Mesendoderm (in vitro differentiated cells): ENCODE measurements at regions not wholly inside any gene's neighbourhood (a gene's known extent, or its start where the extent isn't known, plus 50 kb on each side); places are given as distances from the start of the nearest gene placed in this dataset.
A peak's percentile ranks its signal among the peaks of the same experiment; 100 is the strongest.

Experiments
- DNase-seq: peaks from one replicate; pipeline ENCODE4 v3.0.0; 2013
- H2AK5ac ChIP-seq: 2 replicates; pipeline ENCODE4 v1.6.1; 2013; ENCODE audit warnings: low read length, inconsistent platforms
- H2BK120ac ChIP-seq: 2 replicates; pipeline ENCODE4 v1.6.1; 2013; ENCODE audit warnings: low read depth, mild to moderate bottlenecking, low read length, moderate library complexity, mixed read lengths
- H2BK15ac ChIP-seq: replicated peaks from 2 replicates; pipeline ENCODE4 v1.6.1; 2013; ENCODE audit warnings: low read depth, mild to moderate bottlenecking, moderate library complexity
- H2BK5ac ChIP-seq: 2 replicates; pipeline ENCODE4 v1.6.1; 2013; ENCODE audit warnings: low read length, inconsistent platforms
- H3K18ac ChIP-seq: 2 replicates; pipeline ENCODE4 v1.6.1; 2013; ENCODE audit warnings: mild to moderate bottlenecking, low read length, mixed read lengths
- H3K23ac ChIP-seq: one replicate; pipeline ENCODE4 v1.6.1; 2013; ENCODE audit warnings: low read length
- H3K27ac ChIP-seq: 2 replicates; pipeline ENCODE4 v1.5.1; 2013; ENCODE audit warnings: low read depth, mild to moderate bottlenecking, inconsistent platforms, low read length, moderate library complexity
- H3K27me3 ChIP-seq: 2 replicates; pipeline ENCODE4 v1.6.1; 2013; ENCODE audit warnings: low read length, control low read depth, mild to moderate bottlenecking, inconsistent platforms; ENCODE audit not compliant: insufficient read depth, poor library complexity
- H3K36me3 ChIP-seq: 2 replicates; pipeline ENCODE4 v1.6.1; 2013; ENCODE audit warnings: low read length, inconsistent platforms; ENCODE audit not compliant: control insufficient read depth, insufficient read depth
- H3K4ac ChIP-seq: one replicate; pipeline ENCODE4 v1.6.1; 2013; ENCODE audit warnings: low read depth, mild to moderate bottlenecking, low read length, moderate library complexity
- H3K4me1 ChIP-seq: 2 replicates; pipeline ENCODE4 v1.6.1; 2013; ENCODE audit warnings: low read depth, low read length, inconsistent platforms; ENCODE audit not compliant: control insufficient read depth
- H3K4me2 ChIP-seq: 2 replicates; pipeline ENCODE4 v1.6.1; 2013; ENCODE audit warnings: low read length
- H3K4me3 ChIP-seq: 2 replicates; pipeline ENCODE4 v1.5.1; 2013; ENCODE audit warnings: mild to moderate bottlenecking, low read length
- H3K56ac ChIP-seq: one replicate; pipeline ENCODE4 v1.6.1; 2013; ENCODE audit warnings: low read length
- H3K79me1 ChIP-seq: 2 replicates; pipeline ENCODE4 v1.6.1; 2013; ENCODE audit warnings: low read length, inconsistent platforms
- H3K79me2 ChIP-seq: 2 replicates; pipeline ENCODE4 v1.6.1; 2013; ENCODE audit warnings: mild to moderate bottlenecking, low read length; ENCODE audit not compliant: control insufficient read depth, insufficient read depth
- H3K9ac ChIP-seq: 2 replicates; pipeline ENCODE4 v1.6.1; 2013; ENCODE audit warnings: low read length, inconsistent platforms
- H4K5ac ChIP-seq: one replicate; pipeline ENCODE4 v1.6.1; 2013; ENCODE audit warnings: low read length
- H4K8ac ChIP-seq: one replicate; pipeline ENCODE4 v1.6.1; 2013; ENCODE audit warnings: low read depth, mild to moderate bottlenecking, control low read depth, low read length, moderate library complexity
- WGBS: extraction: QIAGEN DNeasy Blood & Tissue Kit; methylation state at CpG from one replicate; pipeline ENCODE4 v1.1.7; 2013; ENCODE audit warnings: low lambda C conversion rate, missing lambda C conversion rate; ENCODE audit not compliant: insufficient coverage; ENCODE audit errors: extremely low coverage; 5-methylcytosine and 5-hydroxymethylcytosine counted together

DNA sequence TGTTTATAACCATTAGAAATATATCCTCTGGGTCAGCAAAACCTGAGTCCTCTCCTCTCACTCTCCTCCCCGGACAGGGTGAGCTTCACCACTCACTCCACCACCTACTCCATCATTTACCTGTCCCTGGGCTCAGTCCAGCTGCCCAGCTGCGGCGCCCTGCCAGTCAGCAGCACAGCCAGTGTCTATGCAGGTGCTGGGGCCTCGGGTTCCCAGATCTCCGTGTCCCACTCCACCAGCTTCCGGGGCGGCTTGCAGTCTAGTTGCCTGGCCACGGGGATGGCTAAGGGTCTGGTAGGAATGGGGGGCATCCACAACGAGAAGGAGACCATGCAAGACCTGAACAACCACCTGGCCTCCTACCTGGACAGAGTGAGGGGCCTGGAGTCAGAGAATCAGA is 662.2 kb upstream of the ACTRT1 start:
- Histone ChIP-seq H3K9ac (no peak overlapping the region), H4K5ac (no peak overlapping the region), H3K4me3 (no peak overlapping the region), H3K79me2 (no peaks in the 10 kb centered on the region), H2BK5ac (no peak overlapping the region), H3K36me3 (no peaks in the 10 kb centered on the region), H3K23ac (no peak overlapping the region), H2BK120ac (no peak overlapping the region), H3K27ac (no peak overlapping the region), H2AK5ac (no peak overlapping the region), H3K56ac (no peak overlapping the region), H3K27me3 (no peaks in the 10 kb centered on the region), H4K8ac (no peak overlapping the region), H2BK15ac (no peak overlapping the region), H3K79me1 (no peaks in the 10 kb centered on the region), H3K4me1 (no peaks in the 10 kb centered on the region), H3K4ac (no peak overlapping the region), H3K4me2 (no peak overlapping the region), H3K18ac (no peak overlapping the region)
- no peak for DNase-seq
- WGBS = no CpG with 5 or more reads among the region's 9 CpGs

DNA sequence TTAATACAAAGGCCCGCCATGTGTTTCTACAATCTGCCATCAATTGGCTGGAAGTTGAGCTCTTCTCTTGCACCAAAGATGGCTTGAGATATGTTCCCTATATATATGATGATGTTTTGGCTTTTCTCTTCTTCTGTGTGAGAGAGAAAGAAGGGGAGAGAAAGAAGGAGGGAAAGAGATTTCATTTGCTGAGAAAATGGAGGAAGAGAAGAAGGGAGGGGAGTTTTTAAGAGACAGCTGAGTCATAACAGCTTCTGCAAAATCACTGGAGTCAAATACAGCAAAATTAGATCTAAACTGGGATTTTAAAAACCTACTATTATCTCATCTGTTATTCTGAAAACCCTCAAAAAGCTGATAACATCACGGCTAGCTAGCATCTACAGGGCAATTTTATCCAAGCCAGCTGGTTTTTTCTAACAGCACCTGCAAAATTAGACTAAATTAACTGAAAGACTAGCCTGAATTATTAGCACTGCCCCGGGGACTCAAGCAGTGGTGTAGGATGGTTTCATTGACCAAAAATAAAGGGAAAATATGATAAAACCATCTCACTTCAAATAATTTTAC is 647.6 kb upstream of the ACTRT1 start:
- H3K27ac ChIP-seq = no peak overlapping the region
- H3K18ac ChIP-seq = no peak overlapping the region
- H3K36me3 ChIP-seq = no peaks in the 10 kb centered on the region
- no peak overlapping the region for H3K23ac ChIP-seq
- no peak overlapping the region for H2AK5ac ChIP-seq
- no peak overlapping the region for H4K8ac ChIP-seq
- H3K27me3 ChIP-seq = no peaks in the 10 kb centered on the region
- H3K79me2 ChIP-seq = no peaks in the 10 kb centered on the region
- no peak overlapping the region for H2BK5ac ChIP-seq
- no peak overlapping the region for H2BK120ac ChIP-seq
- no peaks in the 10 kb centered on the region for H3K4me1 ChIP-seq
- H2BK15ac ChIP-seq = no peak overlapping the region
- DNase-seq = no peak
- H3K56ac ChIP-seq = no peak overlapping the region
- no peaks in the 10 kb centered on the region for H3K79me1 ChIP-seq
- H3K4me3 ChIP-seq = no peak overlapping the region
- no peak overlapping the region for H3K4ac ChIP-seq
- no CpG with 5 or more reads among the region's 3 CpGs for WGBS
- no peak overlapping the region for H3K9ac ChIP-seq
- no peak overlapping the region for H3K4me2 ChIP-seq
- no peak overlapping the region for H4K5ac ChIP-seq

DNA sequence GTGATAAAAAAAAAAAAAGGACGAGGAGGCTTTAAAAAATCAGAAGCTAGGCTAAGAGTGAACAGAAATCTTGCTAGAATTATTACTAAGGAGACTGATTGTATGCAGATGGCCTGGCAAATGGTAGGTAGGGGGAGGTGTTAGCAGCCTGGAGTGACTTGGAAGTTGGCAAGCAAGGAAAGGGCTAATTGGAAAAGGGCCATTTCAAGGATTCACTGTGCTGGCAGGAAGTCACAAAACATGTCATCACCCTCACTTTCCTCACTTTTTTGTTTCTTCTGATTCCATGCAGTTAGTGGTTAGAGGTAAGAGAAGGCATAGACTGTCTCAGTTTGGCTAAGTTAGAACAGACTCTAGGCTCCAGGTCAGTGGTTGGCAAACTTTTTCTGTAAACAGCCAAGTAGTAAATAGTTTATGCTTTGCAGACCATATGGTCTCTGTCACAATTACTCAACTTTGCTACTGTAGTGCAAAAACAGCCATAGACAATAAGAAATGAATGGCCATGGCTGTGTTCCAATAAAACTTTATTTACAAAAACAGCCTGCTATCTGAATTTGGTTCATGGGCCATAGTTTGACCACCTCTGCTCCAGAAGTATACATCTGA is 646.5 kb upstream of the ACTRT1 start:
- Histone ChIP-seq H3K79me1 (no peaks in the 10 kb centered on the region), H2BK5ac (peak overlapping the region; percentile 35), H3K9ac (no peak overlapping the region), H4K8ac (no peak overlapping the region), H3K23ac (no peak overlapping the region), H3K27me3 (no peaks in the 10 kb centered on the region), H4K5ac (no peak overlapping the region), H3K4me1 (no peaks in the 10 kb centered on the region), H3K18ac (no peak overlapping the region), H2BK120ac (no peak overlapping the region), H3K79me2 (no peaks in the 10 kb centered on the region), H3K27ac (no peak overlapping the region), H3K4me2 (no peak overlapping the region), H3K36me3 (no peaks in the 10 kb centered on the region), H3K4ac (no peak overlapping the region), H3K56ac (peak overlapping the region; percentile 25), H2BK15ac (no peak overlapping the region), H2AK5ac (no peak overlapping the region), H3K4me3 (no peak overlapping the region)
- no CpG with 5 or more reads among the region's 1 CpG for WGBS
- DNase-seq = peak; percentile 73

DNA sequence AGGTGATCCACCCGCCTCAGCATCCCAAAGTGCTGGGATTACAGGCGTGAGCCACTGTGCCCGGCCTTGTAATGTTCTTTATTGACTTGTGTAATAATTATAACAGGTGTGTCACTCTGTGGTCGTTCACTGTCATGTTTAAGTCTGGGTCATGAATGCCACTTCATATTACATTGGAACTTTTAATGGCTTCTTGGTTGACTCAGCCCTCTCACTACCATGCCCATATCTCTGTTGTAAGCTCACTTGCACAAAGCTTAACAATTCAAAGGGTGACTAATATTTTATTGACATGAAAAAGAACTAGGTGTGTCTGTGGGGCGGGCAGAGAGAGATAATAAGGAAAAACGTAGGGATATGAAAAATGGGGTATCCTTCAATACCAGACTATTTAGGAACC is 639.7 kb upstream of the ACTRT1 start:
- no peak for DNase-seq
- H3K36me3 ChIP-seq = no peaks in the 10 kb centered on the region
- no peaks in the 10 kb centered on the region for H3K27me3 ChIP-seq
- no peak overlapping the region for H4K5ac ChIP-seq
- no peak overlapping the region for H3K23ac ChIP-seq
- no peak overlapping the region for H2BK15ac ChIP-seq
- no peaks in the 10 kb centered on the region for H3K79me1 ChIP-seq
- no peaks in the 10 kb centered on the region for H3K4me1 ChIP-seq
- no peak overlapping the region for H3K18ac ChIP-seq
- H3K4me3 ChIP-seq = no peak overlapping the region
- no peak overlapping the region for H4K8ac ChIP-seq
- H3K9ac ChIP-seq = no peak overlapping the region
- no peaks in the 10 kb centered on the region for H3K79me2 ChIP-seq
- H3K56ac ChIP-seq = no peak overlapping the region
- H3K27ac ChIP-seq = no peak overlapping the region
- no peak overlapping the region for H3K4me2 ChIP-seq
- H2BK120ac ChIP-seq = no peak overlapping the region
- H3K4ac ChIP-seq = no peak overlapping the region
- H2BK5ac ChIP-seq = no peak overlapping the region
- WGBS = no CpG with 5 or more reads among the region's 6 CpGs
- no peak overlapping the region for H2AK5ac ChIP-seq

DNA sequence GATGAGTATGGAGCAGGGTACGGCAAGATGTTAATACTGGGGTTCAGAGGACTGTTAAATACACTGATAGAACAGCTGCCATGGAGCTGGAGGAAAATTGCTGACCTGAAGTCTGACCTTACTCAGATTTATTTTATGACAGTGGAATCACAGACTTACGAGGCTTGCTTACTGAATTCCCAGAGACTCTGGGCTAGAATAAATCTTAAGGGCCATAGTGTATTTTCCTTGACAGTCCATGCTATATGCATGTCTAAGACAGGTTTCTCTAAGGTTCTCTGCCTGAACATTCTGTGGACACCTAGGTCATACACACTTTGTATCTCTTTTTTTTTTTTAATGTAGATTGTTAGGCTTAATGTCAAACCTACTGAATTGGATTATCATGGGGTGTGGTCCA is 633.2 kb upstream of the ACTRT1 start:
- Histone ChIP-seq H2BK5ac (no peak overlapping the region), H3K4me3 (no peak overlapping the region), H3K36me3 (no peaks in the 10 kb centered on the region), H3K79me1 (no peaks in the 10 kb centered on the region), H3K23ac (no peak overlapping the region), H3K18ac (no peak overlapping the region), H3K27me3 (no peaks in the 10 kb centered on the region), H3K56ac (no peak overlapping the region), H2BK120ac (no peak overlapping the region), H3K9ac (no peak overlapping the region), H3K4ac (no peak overlapping the region), H2BK15ac (no peak overlapping the region), H3K4me2 (no peak overlapping the region), H4K8ac (no peak overlapping the region), H3K79me2 (no peaks in the 10 kb centered on the region), H2AK5ac (no peak overlapping the region), H3K27ac (no peak overlapping the region), H4K5ac (no peak overlapping the region), H3K4me1 (no peaks in the 10 kb centered on the region)
- WGBS = no CpG with 5 or more reads among the region's 2 CpGs
- DNase-seq = no peak

DNA sequence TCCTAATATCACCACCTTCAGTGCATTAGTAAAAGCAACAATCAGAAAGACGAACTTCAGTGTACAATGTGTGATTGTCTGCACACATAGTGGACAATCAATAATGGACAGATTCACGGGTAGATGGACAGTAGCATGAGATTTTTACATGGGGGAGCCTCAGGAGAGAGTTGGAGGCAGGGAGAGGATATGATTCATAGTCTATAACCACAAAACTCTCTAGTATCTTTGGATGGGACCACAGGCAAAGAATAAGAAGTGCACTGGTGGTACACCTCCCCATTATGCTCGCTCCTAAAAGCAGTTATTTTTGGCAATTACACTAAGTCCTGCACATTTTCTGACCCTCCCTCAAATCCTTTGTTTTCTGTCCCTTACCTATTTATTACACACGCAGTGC is 624.4 kb upstream of the ACTRT1 start:
- Histone ChIP-seq H3K27me3 (no peaks in the 10 kb centered on the region), H3K4me3 (no peak overlapping the region), H3K4me1 (no peaks in the 10 kb centered on the region), H3K9ac (no peak overlapping the region), H3K18ac (no peak overlapping the region), H3K4ac (no peak overlapping the region), H3K23ac (no peak overlapping the region), H2BK15ac (no peak overlapping the region), H4K8ac (no peak overlapping the region), H3K36me3 (no peaks in the 10 kb centered on the region), H3K79me1 (no peaks in the 10 kb centered on the region), H3K4me2 (no peak overlapping the region), H2BK5ac (no peak overlapping the region), H2AK5ac (no peak overlapping the region), H3K27ac (no peak overlapping the region), H2BK120ac (no peak overlapping the region), H4K5ac (no peak overlapping the region), H3K56ac (no peak overlapping the region), H3K79me2 (no peaks in the 10 kb centered on the region)
- no peak for DNase-seq
- WGBS = no CpG with 5 or more reads among the region's 4 CpGs
